SJCRH30 (cell line): ENCODE measurements at regions not wholly inside any gene's neighbourhood (a gene's known extent, or its start where the extent isn't known, plus 50 kb on each side); places are given as distances from the start of the nearest gene placed in this dataset.
A peak's percentile ranks its signal among the peaks of the same experiment; 100 is the strongest.
"Not testable (repeated sequence)": the region's sequence is repeated elsewhere in the genome, so short reads cannot be mapped to it uniquely, and the experiment has no call there.

ENCODE experiments used
- DNase-seq, 2 experiments: peaks; one replicate each; pipeline ENCODE4 v3.0.0-alpha.2; 2015 to 2020
- H3K27ac ChIP-seq: fragments of 250-450 bp; sonication (Bioruptor Pico); 2 replicates; pipeline ENCODE4 v1.5.1; 2020; ENCODE audit warnings: mild to moderate bottlenecking, moderate library complexity
- H3K27me3 ChIP-seq: fragments of 250-450 bp; sonication (Bioruptor Pico); 2 replicates; pipeline ENCODE4 v1.5.1; 2020; ENCODE audit warnings: mild to moderate bottlenecking, moderate library complexity
- H3K36me3 ChIP-seq: fragments of 250-450 bp; sonication (Bioruptor Pico); 2 replicates; pipeline ENCODE4 v1.5.1; 2020; ENCODE audit warnings: mild to moderate bottlenecking, moderate library complexity
- H3K4me1 ChIP-seq: fragments of 250-450 bp; sonication (Bioruptor Pico); 2 replicates; pipeline ENCODE4 v1.5.1; 2020; ENCODE audit warnings: mild to moderate bottlenecking, moderate library complexity
- H3K4me3 ChIP-seq: fragments of 250-450 bp; sonication (Bioruptor Pico); 2 replicates; pipeline ENCODE4 v1.5.1; 2020; ENCODE audit warnings: mild to moderate bottlenecking, moderate library complexity
- H3K9me3 ChIP-seq: fragments of 250-450 bp; sonication (Bioruptor Pico); replicated peaks from 2 replicates; pipeline ENCODE4 v1.5.1; 2020; ENCODE audit warnings: mild to moderate bottlenecking, moderate library complexity

GRCh38 chr15:35299059-35299735 is 214.1 kb upstream of the NANOGP8 start:
- no peaks in the 10 kb centered on the region for H3K9me3 ChIP-seq
- peaks cover 3% of the 10 kb centered on the region; the same call in 1 of the 2 replicates for H3K4me1 ChIP-seq
- H3K27me3 ChIP-seq: no peaks in the 10 kb centered on the region; the same call in 1 of the 2 replicates
- H3K27ac ChIP-seq: no peak overlapping the region
- no peak for DNase-seq
- no peak overlapping the region for H3K4me3 ChIP-seq
- no peaks in the 10 kb centered on the region for H3K36me3 ChIP-seq

- no peak overlapping the region for H3K27ac ChIP-seq
- peaks cover under 1% of the 10 kb centered on the region; the same call in 1 of the 2 replicates for H3K4me1 ChIP-seq
- no peak overlapping the region for H3K4me3 ChIP-seq
- H3K27me3 ChIP-seq: no peaks in the 10 kb centered on the region; the same call in 1 of the 2 replicates
- no peak for DNase-seq
- H3K36me3 ChIP-seq: no peaks in the 10 kb centered on the region
- no peaks in the 10 kb centered on the region for H3K9me3 ChIP-seq
Observed at GRCh38 chr15:35298509-35298908, 213.4 kb upstream of the NANOGP8 start.

- no peaks in the 10 kb centered on the region; the same call in 1 of the 2 replicates for H3K27me3 ChIP-seq
- H3K36me3 ChIP-seq: no peaks in the 10 kb centered on the region
- H3K4me3 ChIP-seq: no peak overlapping the region
- peak; percentile 9 to 36 for DNase-seq
- no peak overlapping the region for H3K27ac ChIP-seq
- peaks cover 8% of the 10 kb centered on the region; the same call in 1 of the 2 replicates for H3K4me1 ChIP-seq
- H3K9me3 ChIP-seq: no peaks in the 10 kb centered on the region
Observed at GRCh38 chr15:35293353-35294130, 208.4 kb upstream of the NANOGP8 start.

GRCh38 chr15:35290301-35290721 is 205.2 kb upstream of the NANOGP8 start:
- Histone ChIP-seq H3K27ac (no peak overlapping the region), H3K9me3 (no peaks in the 10 kb centered on the region), H3K27me3 (no peaks in the 10 kb centered on the region; the same call in 1 of the 2 replicates), H3K36me3 (no peaks in the 10 kb centered on the region), H3K4me3 (no peak overlapping the region), H3K4me1 (peaks cover 8% of the 10 kb centered on the region; the same call in 1 of the 2 replicates)
- no peak for DNase-seq

GRCh38 chr15:35289024-35289617 is 204.0 kb upstream of the NANOGP8 start:
- H3K9me3 ChIP-seq: no peaks in the 10 kb centered on the region
- peaks cover 8% of the 10 kb centered on the region; the same call in 1 of the 2 replicates for H3K4me1 ChIP-seq
- no peak overlapping the region for H3K27ac ChIP-seq
- DNase-seq: peak in 1 of 2 experiments; percentile 60
- H3K4me3 ChIP-seq: no peak overlapping the region
- H3K27me3 ChIP-seq: no peaks in the 10 kb centered on the region; the same call in 1 of the 2 replicates
- H3K36me3 ChIP-seq: no peaks in the 10 kb centered on the region

GRCh38 chr15:35288580-35288979 is 203.5 kb upstream of the NANOGP8 start:
- H3K4me3 ChIP-seq: no peak overlapping the region
- H3K27ac ChIP-seq: no peak overlapping the region
- no peak for DNase-seq
- no peaks in the 10 kb centered on the region for H3K9me3 ChIP-seq
- peaks cover 8% of the 10 kb centered on the region; the same call in 1 of the 2 replicates for H3K4me1 ChIP-seq
- no peaks in the 10 kb centered on the region for H3K27me3 ChIP-seq
- H3K36me3 ChIP-seq: no peaks in the 10 kb centered on the region

GRCh38 chr15:35286721-35287120 is 201.6 kb upstream of the NANOGP8 start:
- no peak overlapping the region for H3K4me3 ChIP-seq
- H3K4me1 ChIP-seq: no peaks in the 10 kb centered on the region
- DNase-seq: no peak
- no peak overlapping the region for H3K27ac ChIP-seq
- H3K27me3 ChIP-seq: no peaks in the 10 kb centered on the region
- no peaks in the 10 kb centered on the region for H3K36me3 ChIP-seq
- no peaks in the 10 kb centered on the region for H3K9me3 ChIP-seq

GRCh38 chr15:35282965-35283496 is 197.9 kb upstream of the NANOGP8 start:
- Histone ChIP-seq H3K27me3 (no peaks in the 10 kb centered on the region), H3K36me3 (no peaks in the 10 kb centered on the region), H3K27ac (no peak overlapping the region), H3K9me3 (no peaks in the 10 kb centered on the region), H3K4me3 (no peak overlapping the region), H3K4me1 (no peaks in the 10 kb centered on the region)
- DNase-seq: no peak

GRCh38 chr15:35281515-35281914 is 196.4 kb upstream of the NANOGP8 start:
- no peaks in the 10 kb centered on the region for H3K27me3 ChIP-seq
- H3K9me3 ChIP-seq: 0 out of 2 replicates have a peak, but pooled peaks cover 3% of the 10 kb centered on the region
- H3K36me3 ChIP-seq: no peaks in the 10 kb centered on the region
- no peaks in the 10 kb centered on the region for H3K4me1 ChIP-seq
- DNase-seq: no peak
- no peak overlapping the region for H3K27ac ChIP-seq
- H3K4me3 ChIP-seq: no peak overlapping the region

GRCh38 chr15:35279811-35280210 is 194.7 kb upstream of the NANOGP8 start:
- Histone ChIP-seq H3K27me3 (no peaks in the 10 kb centered on the region), H3K4me1 (no peaks in the 10 kb centered on the region), H3K27ac (no peak overlapping the region), H3K36me3 (no peaks in the 10 kb centered on the region), H3K9me3 (0 out of 2 replicates have a peak, but pooled peaks cover 3% of the 10 kb centered on the region), H3K4me3 (no peak overlapping the region)
- no peak for DNase-seq

GRCh38 chr15:35271371-35272043 is 186.4 kb upstream of the NANOGP8 start:
- H3K27ac ChIP-seq: no peak overlapping the region
- no peaks in the 10 kb centered on the region for H3K4me1 ChIP-seq
- H3K36me3 ChIP-seq: no peaks in the 10 kb centered on the region
- H3K9me3 ChIP-seq: no peaks in the 10 kb centered on the region
- H3K4me3 ChIP-seq: no peak overlapping the region
- H3K27me3 ChIP-seq: no peaks in the 10 kb centered on the region
- DNase-seq: no peak

GRCh38 chr15:35260941-35261340 is 175.8 kb upstream of the NANOGP8 start:
- no peak for DNase-seq
- Histone ChIP-seq H3K4me3 (no peak overlapping the region), H3K9me3 (no peaks in the 10 kb centered on the region; the same call in 1 of the 2 replicates), H3K27ac (no peak overlapping the region), H3K27me3 (no peaks in the 10 kb centered on the region), H3K4me1 (no peaks in the 10 kb centered on the region), H3K36me3 (no peaks in the 10 kb centered on the region)

- H3K36me3 ChIP-seq, H3K27ac ChIP-seq, H3K4me3 ChIP-seq, H3K27me3 ChIP-seq, DNase-seq, H3K9me3 ChIP-seq, H3K4me1 ChIP-seq: not testable (repeated sequence)
Observed at GRCh38 chr15:35260274-35260673, 175.2 kb upstream of the NANOGP8 start.

- no peak for DNase-seq
- H3K27ac ChIP-seq: no peak overlapping the region
- H3K4me3 ChIP-seq: no peak overlapping the region
Observed at GRCh38 chr15:35256551-35256950, 171.5 kb upstream of the NANOGP8 start.

More at GRCh38 chr15:35256551-35256950, 171.5 kb upstream of the NANOGP8 start:
- Histone ChIP-seq H3K9me3 (no peaks in the 10 kb centered on the region), H3K4me1 (no peaks in the 10 kb centered on the region), H3K27me3 (no peaks in the 10 kb centered on the region), H3K36me3 (no peaks in the 10 kb centered on the region)
